PFSK-1 (cell line): ENCODE measurements at regions not wholly inside any gene's neighbourhood (a gene's known extent, or its start where the extent isn't known, plus 50 kb on each side); places are given as distances from the start of the nearest gene placed in this dataset.

Experiments
- FOXP2 ChIP-seq: optimal IDR thresholded peaks from 2 replicates; pipeline ENCODE3; 2011; ENCODE audit warnings: borderline replicate concordance, control low read depth, inconsistent platforms; ENCODE audit not compliant: insufficient read depth; ENCODE audit errors: extremely low read length, extremely low read depth
- POLR2AphosphoS5 ChIP-seq: IDR thresholded peaks from 2 replicates; pipeline ENCODE4 v1.6.1; 2012; ENCODE audit warnings: low read depth, mild to moderate bottlenecking, control low read depth, low read length, moderate library complexity
- REST ChIP-seq, 2 experiments: IDR thresholded peaks; 2 replicates each; pipeline versions ENCODE4 v1.6.1 to v1.8.0; 2011 to 2012; ENCODE audit warnings: low read depth in 2 of 2, low read length in 2 of 2, control low read depth in 1 of 2, inconsistent platforms in 1 of 2, mild to moderate bottlenecking in 1 of 2, moderate library complexity in 1 of 2; ENCODE audit not compliant: insufficient read depth in 1 of 2
- SIN3A ChIP-seq: IDR thresholded peaks from 2 replicates; pipeline ENCODE4 v1.6.1; 2012; ENCODE audit warnings: mild to moderate bottlenecking, low read length, moderate library complexity, borderline replicate concordance; ENCODE audit not compliant: insufficient read depth
- TAF1 ChIP-seq: IDR thresholded peaks from 2 replicates; pipeline ENCODE4 v1.6.1; 2012; ENCODE audit warnings: low read length, control low read depth, borderline replicate concordance; ENCODE audit not compliant: insufficient read depth

- no peak for TF ChIP-seq REST (IDR thresholded peaks at IDR 0.05; ENCODE audit: insufficient read depth in 1 of 2, low read depth in 2 of 2, low read length in 2 of 2)
- no peak for TF ChIP-seq POLR2AphosphoS5
- no peak for TF ChIP-seq FOXP2
- TF ChIP-seq SIN3A: no peak
Observed at GRCh38 chr4:153137677-153138630, 66.3 kb upstream of the TRIM2 start.

- TF ChIP-seq REST (IDR thresholded peaks at IDR 0.05; ENCODE audit: insufficient read depth in 1 of 2, low read depth in 2 of 2, low read length in 2 of 2) (no peak), TAF1 (no peak), SIN3A (no peak), FOXP2 (no peak), POLR2AphosphoS5 (no peak)
Observed at GRCh38 chr4:153138736-153139135, 65.5 kb upstream of the TRIM2 start.

- TF ChIP-seq FOXP2 (no peak), REST (IDR thresholded peaks at IDR 0.05; ENCODE audit: insufficient read depth in 1 of 2, low read depth in 2 of 2, low read length in 2 of 2) (no peak), TAF1 (no peak)
Observed at GRCh38 chr4:153140294-153140693, 63.9 kb upstream of the TRIM2 start.

GRCh38 chr4:153141238-153141637 lies 63.0 kb upstream of the TRIM2 start:
- TF ChIP-seq POLR2AphosphoS5: no peak
- no peak for TF ChIP-seq SIN3A
- TF ChIP-seq TAF1: no peak
- no peak for TF ChIP-seq FOXP2
- no peak for TF ChIP-seq REST (IDR thresholded peaks at IDR 0.05; ENCODE audit: insufficient read depth in 1 of 2, low read depth in 2 of 2, low read length in 2 of 2)
